ENCODE measurements at regions not wholly inside any gene's neighbourhood (a gene's known extent, or its start where the extent isn't known, plus 50 kb on each side); places are given as distances from the start of the nearest gene placed in this dataset.
"Not testable (repeated sequence)": the region's sequence is repeated elsewhere in the genome, so short reads cannot be mapped to it uniquely, and the experiment has no call there.

GRCh38 chr20:2221921-2222320, 73.9 kb upstream of the TGM3 start:
- TF ChIP-seq, protein P1, sequence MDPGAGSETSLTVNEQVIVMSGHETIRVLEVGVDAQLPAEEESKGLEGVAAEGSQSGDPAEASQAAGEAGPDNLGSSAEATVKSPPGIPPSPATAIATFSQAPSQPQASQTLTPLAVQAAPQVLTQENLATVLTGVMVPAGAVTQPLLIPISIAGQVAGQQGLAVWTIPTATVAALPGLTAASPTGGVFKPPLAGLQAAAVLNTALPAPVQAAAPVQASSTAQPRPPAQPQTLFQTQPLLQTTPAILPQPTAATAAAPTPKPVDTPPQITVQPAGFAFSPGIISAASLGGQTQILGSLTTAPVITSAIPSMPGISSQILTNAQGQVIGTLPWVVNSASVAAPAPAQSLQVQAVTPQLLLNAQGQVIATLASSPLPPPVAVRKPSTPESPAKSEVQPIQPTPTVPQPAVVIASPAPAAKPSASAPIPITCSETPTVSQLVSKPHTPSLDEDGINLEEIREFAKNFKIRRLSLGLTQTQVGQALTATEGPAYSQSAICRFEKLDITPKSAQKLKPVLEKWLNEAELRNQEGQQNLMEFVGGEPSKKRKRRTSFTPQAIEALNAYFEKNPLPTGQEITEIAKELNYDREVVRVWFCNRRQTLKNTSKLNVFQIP (CRISPR knock-in tag; IDR thresholded peaks at IDR 0.05; ENCODE audit: borderline replicate concordance, low read depth) = no peak
- TF ChIP-seq, protein P2, sequence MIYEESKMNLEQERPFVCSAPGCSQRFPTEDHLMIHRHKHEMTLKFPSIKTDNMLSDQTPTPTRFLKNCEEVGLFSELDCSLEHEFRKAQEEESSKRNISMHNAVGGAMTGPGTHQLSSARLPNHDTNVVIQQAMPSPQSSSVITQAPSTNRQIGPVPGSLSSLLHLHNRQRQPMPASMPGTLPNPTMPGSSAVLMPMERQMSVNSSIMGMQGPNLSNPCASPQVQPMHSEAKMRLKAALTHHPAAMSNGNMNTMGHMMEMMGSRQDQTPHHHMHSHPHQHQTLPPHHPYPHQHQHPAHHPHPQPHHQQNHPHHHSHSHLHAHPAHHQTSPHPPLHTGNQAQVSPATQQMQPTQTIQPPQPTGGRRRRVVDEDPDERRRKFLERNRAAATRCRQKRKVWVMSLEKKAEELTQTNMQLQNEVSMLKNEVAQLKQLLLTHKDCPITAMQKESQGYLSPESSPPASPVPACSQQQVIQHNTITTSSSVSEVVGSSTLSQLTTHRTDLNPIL (CRISPR knock-in tag; IDR thresholded peaks at IDR 0.05; ENCODE audit: low read depth) = no peak
- no peak for TF ChIP-seq ZNF70 (CRISPR knock-in tag; IDR thresholded peaks at IDR 0.05)
- TF ChIP-seq ZFP3 (CRISPR knock-in tag; IDR thresholded peaks at IDR 0.05) = no peak
- no peak for TF ChIP-seq GLIS3 (CRISPR knock-in tag; IDR thresholded peaks at IDR 0.05)
- TF ChIP-seq ZNF565 (CRISPR knock-in tag; conservative IDR thresholded peaks at IDR 0.05; ENCODE audit: low read depth) = no peak
- no peak for ATAC-seq

GRCh38 chr20:2223558-2224367, 72.0 kb upstream of the TGM3 start:
- no peak for TF ChIP-seq ESRRG (CRISPR knock-in tag; IDR thresholded peaks at IDR 0.05)
- no peak for TF ChIP-seq TCF4 (CRISPR knock-in tag; IDR thresholded peaks at IDR 0.05; ENCODE audit: borderline replicate concordance)
- TF ChIP-seq TOX (CRISPR knock-in tag; IDR thresholded peaks at IDR 0.05; ENCODE audit: borderline replicate concordance) = no peak
- TF ChIP-seq ISL1 (CRISPR knock-in tag; IDR thresholded peaks at IDR 0.05) = no peak
- no peak for TF ChIP-seq ARNTL (CRISPR knock-in tag; IDR thresholded peaks at IDR 0.05; ENCODE audit: borderline replicate concordance, low read depth)
- TF ChIP-seq, protein P2 (CRISPR knock-in tag; IDR thresholded peaks at IDR 0.05; ENCODE audit: low read depth) = no peak
- TF ChIP-seq ZC3H10 (CRISPR knock-in tag; IDR thresholded peaks at IDR 0.05) = no peak
- no peak for TF ChIP-seq ZNF8 (CRISPR knock-in tag; IDR thresholded peaks at IDR 0.05)
- TF ChIP-seq ZFP30 (CRISPR knock-in tag; IDR thresholded peaks at IDR 0.05) = no peak
- no peak for ATAC-seq

DNA sequence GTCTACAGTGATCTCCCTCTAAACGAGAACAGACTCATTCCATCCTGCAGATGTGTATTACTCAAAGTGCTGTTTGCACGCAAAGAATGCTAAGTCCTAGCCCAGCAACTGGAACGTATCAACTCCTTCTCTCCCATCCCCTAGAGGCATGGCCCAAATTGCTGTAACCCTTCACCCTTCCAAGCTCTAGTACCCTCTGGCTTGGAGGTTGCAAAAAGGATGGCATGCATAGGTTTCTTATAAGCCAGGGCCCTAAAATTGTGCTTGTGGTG, 71.5 kb upstream of the TGM3 start:
- TF ChIP-seq RARB (CRISPR knock-in tag; IDR thresholded peaks at IDR 0.05) = no peak
- no peak for TF ChIP-seq CSDC2 (CRISPR knock-in tag; IDR thresholded peaks at IDR 0.05)
- no peak for TF ChIP-seq SNAI2 (CRISPR knock-in tag; IDR thresholded peaks at IDR 0.05)
- TF ChIP-seq ISL1 (CRISPR knock-in tag; IDR thresholded peaks at IDR 0.05) = no peak
- TF ChIP-seq, protein P3, sequence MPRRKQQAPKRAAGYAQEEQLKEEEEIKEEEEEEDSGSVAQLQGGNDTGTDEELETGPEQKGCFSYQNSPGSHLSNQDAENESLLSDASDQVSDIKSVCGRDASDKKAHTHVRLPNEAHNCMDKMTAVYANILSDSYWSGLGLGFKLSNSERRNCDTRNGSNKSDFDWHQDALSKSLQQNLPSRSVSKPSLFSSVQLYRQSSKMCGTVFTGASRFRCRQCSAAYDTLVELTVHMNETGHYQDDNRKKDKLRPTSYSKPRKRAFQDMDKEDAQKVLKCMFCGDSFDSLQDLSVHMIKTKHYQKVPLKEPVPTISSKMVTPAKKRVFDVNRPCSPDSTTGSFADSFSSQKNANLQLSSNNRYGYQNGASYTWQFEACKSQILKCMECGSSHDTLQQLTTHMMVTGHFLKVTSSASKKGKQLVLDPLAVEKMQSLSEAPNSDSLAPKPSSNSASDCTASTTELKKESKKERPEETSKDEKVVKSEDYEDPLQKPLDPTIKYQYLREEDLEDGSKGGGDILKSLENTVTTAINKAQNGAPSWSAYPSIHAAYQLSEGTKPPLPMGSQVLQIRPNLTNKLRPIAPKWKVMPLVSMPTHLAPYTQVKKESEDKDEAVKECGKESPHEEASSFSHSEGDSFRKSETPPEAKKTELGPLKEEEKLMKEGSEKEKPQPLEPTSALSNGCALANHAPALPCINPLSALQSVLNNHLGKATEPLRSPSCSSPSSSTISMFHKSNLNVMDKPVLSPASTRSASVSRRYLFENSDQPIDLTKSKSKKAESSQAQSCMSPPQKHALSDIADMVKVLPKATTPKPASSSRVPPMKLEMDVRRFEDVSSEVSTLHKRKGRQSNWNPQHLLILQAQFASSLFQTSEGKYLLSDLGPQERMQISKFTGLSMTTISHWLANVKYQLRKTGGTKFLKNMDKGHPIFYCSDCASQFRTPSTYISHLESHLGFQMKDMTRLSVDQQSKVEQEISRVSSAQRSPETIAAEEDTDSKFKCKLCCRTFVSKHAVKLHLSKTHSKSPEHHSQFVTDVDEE (CRISPR knock-in tag; IDR thresholded peaks at IDR 0.05) = no peak
- TF ChIP-seq, protein P1 (CRISPR knock-in tag; IDR thresholded peaks at IDR 0.05; ENCODE audit: borderline replicate concordance, low read depth) = no peak
- TF ChIP-seq PPARA (CRISPR knock-in tag; IDR thresholded peaks at IDR 0.05; ENCODE audit: borderline replicate concordance) = no peak
- TF ChIP-seq, protein P4, sequence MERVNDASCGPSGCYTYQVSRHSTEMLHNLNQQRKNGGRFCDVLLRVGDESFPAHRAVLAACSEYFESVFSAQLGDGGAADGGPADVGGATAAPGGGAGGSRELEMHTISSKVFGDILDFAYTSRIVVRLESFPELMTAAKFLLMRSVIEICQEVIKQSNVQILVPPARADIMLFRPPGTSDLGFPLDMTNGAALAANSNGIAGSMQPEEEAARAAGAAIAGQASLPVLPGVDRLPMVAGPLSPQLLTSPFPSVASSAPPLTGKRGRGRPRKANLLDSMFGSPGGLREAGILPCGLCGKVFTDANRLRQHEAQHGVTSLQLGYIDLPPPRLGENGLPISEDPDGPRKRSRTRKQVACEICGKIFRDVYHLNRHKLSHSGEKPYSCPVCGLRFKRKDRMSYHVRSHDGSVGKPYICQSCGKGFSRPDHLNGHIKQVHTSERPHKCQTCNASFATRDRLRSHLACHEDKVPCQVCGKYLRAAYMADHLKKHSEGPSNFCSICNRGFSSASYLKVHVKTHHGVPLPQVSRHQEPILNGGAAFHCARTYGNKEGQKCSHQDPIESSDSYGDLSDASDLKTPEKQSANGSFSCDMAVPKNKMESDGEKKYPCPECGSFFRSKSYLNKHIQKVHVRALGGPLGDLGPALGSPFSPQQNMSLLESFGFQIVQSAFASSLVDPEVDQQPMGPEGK (CRISPR knock-in tag; IDR thresholded peaks at IDR 0.05; ENCODE audit: borderline replicate concordance) = no peak
- TF ChIP-seq, protein P2 (CRISPR knock-in tag; IDR thresholded peaks at IDR 0.05; ENCODE audit: low read depth) = no peak
- no peak for TF ChIP-seq OSR1 (CRISPR knock-in tag; IDR thresholded peaks at IDR 0.05)
- no peak for TF ChIP-seq TOX (CRISPR knock-in tag; IDR thresholded peaks at IDR 0.05; ENCODE audit: borderline replicate concordance)
- TF ChIP-seq ZNF8 (CRISPR knock-in tag; IDR thresholded peaks at IDR 0.05) = no peak

GRCh38 chr20:2227285-2227684, 68.5 kb upstream of the TGM3 start:
- ATAC-seq = not testable (repeated sequence)

More for the DNA sequence above, 71.5 kb upstream of the TGM3 start:
- no peak for ATAC-seq

Data from SK-N-SH treated with all-trans-retinoic acid at 6 μM for 48 hours (cell line).